ENCODE measurements at regions not wholly inside any gene's neighbourhood (a gene's known extent, or its start where the extent isn't known, plus 50 kb on each side); places are given as distances from the start of the nearest gene placed in this dataset.

GRCh38 chr3:117349566-117349965 is 640.0 kb downstream of the TUSC7 start:
- TF ChIP-seq CTCF (IDR thresholded peaks at IDR 0.05; ENCODE audit: control extremely low read depth in 1 of 3, insufficient read depth in 1 of 3, low read depth in 1 of 3, low read length in 3 of 3) (no peak), POLR2A (IDR thresholded peaks at IDR 0.05; ENCODE audit: control extremely low read depth in 1 of 2, low read depth in 2 of 2, low read length in 2 of 2) (no peak), CBX5 (IDR thresholded peaks at IDR 0.05; ENCODE audit: low read depth, low read length) (no peak), HDAC2 (IDR thresholded peaks at IDR 0.05; ENCODE audit: borderline replicate concordance in 1 of 2, low read depth in 2 of 2, low read length in 2 of 2) (no peak), GTF2F1 (IDR thresholded peaks at IDR 0.05; ENCODE audit: borderline replicate concordance, low read depth, low read length) (no peak), CHD7 (IDR thresholded peaks at IDR 0.05; ENCODE audit: insufficient replicate concordance, low read length) (no peak), CREB1 (IDR thresholded peaks at IDR 0.05) (no peak), CEBPB (IDR thresholded peaks at IDR 0.05; ENCODE audit: low read depth, low read length) (no peak), CHD2 (IDR thresholded peaks at IDR 0.05; ENCODE audit: low read length) (no peak), TEAD4 (IDR thresholded peaks at IDR 0.05; ENCODE audit: low read depth, low read length) (no peak), SP4 (IDR thresholded peaks at IDR 0.05; ENCODE audit: low read length) (no peak)
- TF ChIP-seq, protein P1, sequence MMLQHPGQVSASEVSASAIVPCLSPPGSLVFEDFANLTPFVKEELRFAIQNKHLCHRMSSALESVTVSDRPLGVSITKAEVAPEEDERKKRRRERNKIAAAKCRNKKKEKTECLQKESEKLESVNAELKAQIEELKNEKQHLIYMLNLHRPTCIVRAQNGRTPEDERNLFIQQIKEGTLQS (IDR thresholded peaks at IDR 0.05; ENCODE audit: insufficient read depth, low read depth, low read length), result no peak
